GM23338 (cell line): ENCODE measurements at regions not wholly inside any gene's neighbourhood (a gene's known extent, or its start where the extent isn't known, plus 50 kb on each side); places are given as distances from the start of the nearest gene placed in this dataset.

Experiments used
- ATAC-seq: fragments of 200-7000 bp; cut with Tn5 transposase; 3 replicates; pipeline ENCODE4 v1.9.1; 2020
- DNase-seq: peaks from one replicate; pipeline ENCODE4 v3.0.0-alpha.2; 2015; ENCODE audit warnings: low spot score
- H2AFZ ChIP-seq: fragments of 200-600 bp; sonication (generic); 2 replicates; pipeline ENCODE4 v1.8.0; 2016; ENCODE audit warnings: antibody characterized with exemption, mild to moderate bottlenecking, moderate library complexity
- H3F3A ChIP-seq: fragments of 200-600 bp; sonication (generic); replicated peaks from 2 replicates; pipeline ENCODE4 v1.8.0; 2017; ENCODE audit warnings: antibody characterized with exemption, mixed run types, low read depth
- H3K27ac ChIP-seq: fragments of 200-600 bp; sonication (generic); 2 replicates; pipeline ENCODE4 v1.6.1; 2016; ENCODE audit warnings: low read depth
- H3K27me3 ChIP-seq: fragments of 200-600 bp; sonication (generic); 2 replicates; pipeline ENCODE4 v1.8.0; 2016; ENCODE audit warnings: mild to moderate bottlenecking, mixed run types, moderate library complexity; ENCODE audit not compliant: insufficient read depth
- H3K36me3 ChIP-seq: fragments of 200-600 bp; sonication (generic); 2 replicates; pipeline ENCODE4 v1.8.0; 2016; ENCODE audit warnings: mild to moderate bottlenecking; ENCODE audit not compliant: insufficient read depth
- H3K4me1 ChIP-seq: fragments of 200-600 bp; sonication (generic); 2 replicates; pipeline ENCODE4 v1.8.0; 2016; ENCODE audit warnings: mild to moderate bottlenecking, moderate library complexity; ENCODE audit not compliant: insufficient read depth
- H3K4me2 ChIP-seq: fragments of 200-600 bp; sonication (generic); 2 replicates; pipeline ENCODE4 v1.7.1; 2017; ENCODE audit warnings: mixed run types
- H3K4me3 ChIP-seq: fragments of 200-600 bp; sonication (generic); 2 replicates; pipeline ENCODE4 v1.6.1; 2016; ENCODE audit warnings: mixed run types
- H3K79me2 ChIP-seq: fragments of 200-600 bp; sonication (generic); replicated peaks from 2 replicates; pipeline ENCODE4 v1.8.0; 2017; ENCODE audit warnings: mild to moderate bottlenecking; ENCODE audit not compliant: insufficient read depth
- H3K9me2 ChIP-seq: fragments of 200-600 bp; sonication (generic); 2 replicates; pipeline ENCODE4 v1.8.0; 2017; ENCODE audit not compliant: insufficient read depth
- H4K20me1 ChIP-seq: fragments of 200-600 bp; sonication (generic); replicated peaks from 2 replicates; pipeline ENCODE4 v1.8.0; 2017; ENCODE audit warnings: mild to moderate bottlenecking; ENCODE audit not compliant: insufficient read depth
- H3K27ac Mint-ChIP-seq: 2 replicates; pipeline ENCODE4 v1.8.0; 2020; ENCODE audit warnings: inconsistent platforms, mild to moderate bottlenecking, moderate library complexity, mixed read lengths
- H3K27me3 Mint-ChIP-seq: 3 replicates; pipeline ENCODE4 v1.8.0; 2022; ENCODE audit warnings: low read depth, mild to moderate bottlenecking, moderate library complexity, mixed read lengths, inconsistent platforms; ENCODE audit not compliant: insufficient read depth, poor library complexity
- H3K36me3 Mint-ChIP-seq: 3 replicates; pipeline ENCODE4 v1.8.0; 2021; ENCODE audit warnings: low read depth, mild to moderate bottlenecking, inconsistent platforms, moderate library complexity, mixed read lengths
- H3K4me1 Mint-ChIP-seq: 3 replicates; pipeline ENCODE4 v1.8.0; 2020; ENCODE audit warnings: mild to moderate bottlenecking, inconsistent platforms, mixed read lengths
- H3K4me3 Mint-ChIP-seq: 3 replicates; pipeline ENCODE4 v1.8.0; 2021; ENCODE audit warnings: moderate library complexity, mild to moderate bottlenecking, inconsistent platforms, mixed read lengths
- H3K9me3 Mint-ChIP-seq: 3 replicates; pipeline ENCODE4 v1.8.0; 2020; ENCODE audit warnings: moderate library complexity, mild to moderate bottlenecking, inconsistent platforms, mixed read lengths
- CREB1 ChIP-seq: fragments of 250-450 bp; sonication (Bioruptor Pico); IDR thresholded peaks from 2 replicates; pipeline ENCODE4 v1.5.0; 2020; ENCODE audit warnings: low read depth, mild to moderate bottlenecking, moderate library complexity
- ETS1 ChIP-seq: IDR thresholded peaks from 2 replicates; pipeline ENCODE4 v1.6.1; 2016; ENCODE audit warnings: antibody characterized with exemption
- EZH2 ChIP-seq: fragments of 200-600 bp; sonication (generic); IDR thresholded peaks from one replicate; pipeline ENCODE4 v1.8.0; 2017; ENCODE audit warnings: antibody characterized with exemption, mild to moderate bottlenecking, low read depth; ENCODE audit not compliant: unreplicated experiment
- EZH2phosphoT487 ChIP-seq: fragments of 200-600 bp; sonication (generic); IDR thresholded peaks from one replicate; pipeline ENCODE4 v1.8.1; 2018; ENCODE audit warnings: antibody characterized with exemption; ENCODE audit not compliant: unreplicated experiment
- JUNB ChIP-seq: IDR thresholded peaks from one replicate; pipeline ENCODE4 v1.6.1; 2016; ENCODE audit warnings: antibody characterized with exemption; ENCODE audit not compliant: unreplicated experiment
- NANOG ChIP-seq: IDR thresholded peaks from 2 replicates; pipeline ENCODE4 v1.6.1; 2016; ENCODE audit warnings: antibody characterized with exemption, borderline replicate concordance
- POLR2AphosphoS5 ChIP-seq: IDR thresholded peaks from 2 replicates; pipeline ENCODE4 v1.6.1; 2016; ENCODE audit warnings: antibody characterized with exemption, low read depth
- REST ChIP-seq: IDR thresholded peaks from one replicate; pipeline ENCODE4 v1.6.1; 2018; ENCODE audit warnings: antibody characterized with exemption; ENCODE audit not compliant: unreplicated experiment
- STAT1 ChIP-seq: IDR thresholded peaks from one replicate; pipeline ENCODE4 v1.6.1; 2016; ENCODE audit warnings: antibody characterized with exemption; ENCODE audit not compliant: unreplicated experiment
- ZNF114 ChIP-seq: fragments of 250-450 bp; sonication (Bioruptor Pico); IDR thresholded peaks from 2 replicates; pipeline ENCODE4 v1.5.0; 2020; ENCODE audit warnings: mild to moderate bottlenecking, moderate library complexity
- ZNF331 ChIP-seq: fragments of 250-450 bp; sonication (Bioruptor Pico); IDR thresholded peaks from 2 replicates; pipeline ENCODE4 v1.5.0; 2020; ENCODE audit warnings: low read depth, mild to moderate bottlenecking, moderate library complexity
- ZNF462 ChIP-seq: fragments of 250-450 bp; sonication (Bioruptor Pico); IDR thresholded peaks from 2 replicates; pipeline ENCODE4 v1.5.0; 2020; ENCODE audit warnings: mild to moderate bottlenecking, moderate library complexity
- TF ChIP-seq, protein P1 (sequence below), 2 experiments: fragments of 200-600 bp in 1 of 2; sonication (generic) in 1 of 2; conservative IDR thresholded peaks; 2 replicates each; pipeline versions ENCODE4 v1.5.1 to v1.6.1; 2016 to 2017; ENCODE audit warnings: antibody characterized with exemption in 2 of 2, low read depth in 2 of 2, mild to moderate bottlenecking in 2 of 2, moderate library complexity in 1 of 2

DNA sequence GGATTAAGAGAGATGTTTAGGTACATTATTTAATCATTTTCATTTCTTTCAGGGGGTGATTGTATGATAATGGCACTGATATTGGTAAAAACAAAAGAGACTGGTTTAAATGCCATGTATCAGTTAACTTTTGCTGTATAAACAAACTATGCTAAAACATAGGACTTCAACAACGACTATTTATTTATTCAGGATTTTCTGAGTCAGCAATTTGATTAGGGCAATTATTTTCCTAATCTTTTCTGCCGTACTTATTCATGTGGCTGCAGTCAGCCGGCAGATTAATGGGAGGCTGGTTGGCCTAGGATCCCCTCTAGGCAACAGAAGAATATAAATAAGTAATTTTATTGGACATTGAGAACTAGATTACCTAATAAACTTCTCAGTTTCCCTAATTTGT, 661.7 kb upstream of the RAG2 start:
- Histone ChIP-seq H3K4me2 (no peak overlapping the region), H3K36me3 (peaks cover 13% of the 10 kb centered on the region), H3K9me2 (no peaks in the 10 kb centered on the region), H3K27ac (no peak overlapping the region), H3K27me3 (no peaks in the 10 kb centered on the region), H3F3A (no peaks in the 10 kb centered on the region), H3K4me1 (no peaks in the 10 kb centered on the region), H3K79me2 (no peaks in the 10 kb centered on the region), H4K20me1 (no peaks in the 10 kb centered on the region), H3K4me3 (no peak overlapping the region), H2AFZ (no peak overlapping the region)
- Mint-ChIP-seq H3K4me1 (no peaks in the 10 kb centered on the region), H3K27ac (no peak overlapping the region), H3K9me3 (peaks cover 85% of the 10 kb centered on the region), H3K36me3 (peaks cover 3% of the 10 kb centered on the region), H3K27me3 (no peaks in the 10 kb centered on the region), H3K4me3 (no peak overlapping the region)
- DNase-seq (no peak), ATAC-seq (no peak)
- TF ChIP-seq CREB1: no peak
- TF ChIP-seq ZNF114: no peak
- TF ChIP-seq ZNF462: no peak
- TF ChIP-seq STAT1: no peak
- TF ChIP-seq, protein P1, sequence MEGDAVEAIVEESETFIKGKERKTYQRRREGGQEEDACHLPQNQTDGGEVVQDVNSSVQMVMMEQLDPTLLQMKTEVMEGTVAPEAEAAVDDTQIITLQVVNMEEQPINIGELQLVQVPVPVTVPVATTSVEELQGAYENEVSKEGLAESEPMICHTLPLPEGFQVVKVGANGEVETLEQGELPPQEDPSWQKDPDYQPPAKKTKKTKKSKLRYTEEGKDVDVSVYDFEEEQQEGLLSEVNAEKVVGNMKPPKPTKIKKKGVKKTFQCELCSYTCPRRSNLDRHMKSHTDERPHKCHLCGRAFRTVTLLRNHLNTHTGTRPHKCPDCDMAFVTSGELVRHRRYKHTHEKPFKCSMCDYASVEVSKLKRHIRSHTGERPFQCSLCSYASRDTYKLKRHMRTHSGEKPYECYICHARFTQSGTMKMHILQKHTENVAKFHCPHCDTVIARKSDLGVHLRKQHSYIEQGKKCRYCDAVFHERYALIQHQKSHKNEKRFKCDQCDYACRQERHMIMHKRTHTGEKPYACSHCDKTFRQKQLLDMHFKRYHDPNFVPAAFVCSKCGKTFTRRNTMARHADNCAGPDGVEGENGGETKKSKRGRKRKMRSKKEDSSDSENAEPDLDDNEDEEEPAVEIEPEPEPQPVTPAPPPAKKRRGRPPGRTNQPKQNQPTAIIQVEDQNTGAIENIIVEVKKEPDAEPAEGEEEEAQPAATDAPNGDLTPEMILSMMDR (conservative IDR thresholded peaks at IDR 0.05; ENCODE audit: low read depth in 2 of 2): no peak
- no peak for TF ChIP-seq JUNB
- TF ChIP-seq EZH2phosphoT487: no peak
- no peak for TF ChIP-seq EZH2
- TF ChIP-seq POLR2AphosphoS5: no peak
- TF ChIP-seq ETS1: no peak
- no peak for TF ChIP-seq ZNF331 (CRISPR knock-in tag)
- TF ChIP-seq REST: no peak
- TF ChIP-seq NANOG: no peak
